HuH-7 (cell line): ENCODE measurements at regions not wholly inside any gene's neighbourhood (a gene's known extent, or its start where the extent isn't known, plus 50 kb on each side); places are given as distances from the start of the nearest gene placed in this dataset.
"Not testable (repeated sequence)": the region's sequence is repeated elsewhere in the genome, so short reads cannot be mapped to it uniquely, and the experiment has no call there.

Experiments used
- DNase-seq: peaks from one replicate; pipeline ENCODE4 v3.0.0; 2011; ENCODE audit warnings: low spot score

DNA sequence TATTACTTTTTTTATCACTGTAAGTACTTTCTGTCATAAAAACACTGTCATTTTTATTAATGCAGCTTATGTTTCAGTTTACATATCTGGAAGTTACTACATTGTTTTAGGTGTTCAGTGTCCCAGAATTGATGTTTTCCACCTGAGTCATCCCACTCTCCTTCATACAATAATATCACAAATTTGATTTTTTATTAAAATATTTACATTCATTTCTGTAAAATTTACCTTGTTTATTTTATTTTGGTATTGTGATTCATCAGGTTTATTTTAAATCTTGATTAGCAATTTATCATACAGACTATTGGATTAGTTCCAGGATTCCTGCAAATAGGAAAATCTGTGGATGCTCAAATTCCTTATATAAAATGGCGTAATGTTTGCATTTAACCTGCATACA is 1662.9 kb downstream of the SUCLG1 start:
- DNase-seq: no peak

DNA sequence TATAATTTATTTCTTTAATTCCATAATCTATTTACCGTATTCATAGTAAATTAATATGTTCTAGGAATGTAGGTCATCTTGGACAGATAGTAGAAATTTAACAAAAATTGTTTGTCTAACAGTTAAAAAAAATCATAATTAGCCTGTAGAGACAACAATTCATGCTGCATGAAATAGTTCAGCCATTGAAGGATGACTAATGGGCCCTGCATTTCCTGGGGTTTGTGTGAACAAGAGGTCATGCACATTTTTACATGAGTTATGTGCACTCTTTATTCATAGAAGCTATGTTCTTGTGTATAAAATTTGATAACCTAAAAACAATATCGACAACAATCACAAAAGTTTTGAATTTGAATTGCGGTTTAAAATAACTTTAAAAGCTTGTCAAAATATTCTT is 1663.6 kb downstream of the SUCLG1 start:
- DNase-seq: no peak

DNA sequence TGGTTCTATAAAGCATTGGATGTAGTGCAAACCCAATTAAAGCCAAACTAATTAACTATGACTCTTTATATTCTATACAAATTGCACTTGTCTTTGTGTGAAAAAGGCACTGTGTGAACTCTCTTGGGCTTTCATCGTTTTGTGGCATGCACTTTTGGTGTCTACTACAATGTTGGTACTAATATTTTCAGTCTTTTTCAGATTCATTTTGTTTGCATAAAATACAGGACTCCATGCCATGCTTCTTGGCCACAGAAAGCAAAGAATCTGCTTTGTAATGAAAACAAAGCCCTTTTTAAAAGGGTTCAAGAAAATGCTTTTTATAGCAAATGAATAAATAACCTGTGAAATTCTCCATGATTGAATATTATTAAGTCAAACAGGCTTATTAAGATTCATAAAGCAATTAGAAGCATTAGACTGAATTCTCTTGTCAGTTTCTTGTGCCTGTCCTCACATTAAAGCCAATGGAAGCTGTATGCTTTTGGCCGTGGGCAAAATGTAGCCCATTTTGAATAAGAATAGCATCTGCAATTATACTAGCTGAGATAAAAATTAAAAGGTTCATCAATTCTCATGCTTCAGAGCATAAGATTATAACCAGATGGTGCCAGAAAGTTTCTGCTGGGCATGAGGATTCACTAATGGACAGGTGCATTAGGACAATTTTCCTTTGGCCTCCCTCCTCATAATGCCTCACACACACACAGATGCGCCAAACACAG is 1665.2 kb downstream of the SUCLG1 start:
- DNase-seq: no peak

DNA sequence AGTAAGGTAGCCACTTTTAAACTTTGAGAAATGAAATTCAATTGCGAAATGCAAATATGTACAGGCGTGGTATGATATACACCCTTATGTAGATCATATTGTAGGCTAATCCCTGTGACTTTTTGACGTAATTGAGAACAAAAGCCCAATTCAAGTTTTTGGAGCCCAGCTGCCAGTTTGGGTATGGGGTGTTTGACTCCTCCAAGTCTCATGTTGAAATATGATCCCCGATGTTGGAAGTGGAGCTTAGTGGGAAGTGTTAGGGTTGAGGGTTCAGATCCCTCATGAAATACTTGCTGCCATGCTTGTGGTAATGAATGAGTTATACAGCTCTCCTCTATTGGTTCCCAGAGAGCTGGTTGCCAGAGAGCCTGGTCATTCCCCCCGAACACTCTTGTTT is 1666.8 kb downstream of the SUCLG1 start:
- DNase-seq: no peak

DNA sequence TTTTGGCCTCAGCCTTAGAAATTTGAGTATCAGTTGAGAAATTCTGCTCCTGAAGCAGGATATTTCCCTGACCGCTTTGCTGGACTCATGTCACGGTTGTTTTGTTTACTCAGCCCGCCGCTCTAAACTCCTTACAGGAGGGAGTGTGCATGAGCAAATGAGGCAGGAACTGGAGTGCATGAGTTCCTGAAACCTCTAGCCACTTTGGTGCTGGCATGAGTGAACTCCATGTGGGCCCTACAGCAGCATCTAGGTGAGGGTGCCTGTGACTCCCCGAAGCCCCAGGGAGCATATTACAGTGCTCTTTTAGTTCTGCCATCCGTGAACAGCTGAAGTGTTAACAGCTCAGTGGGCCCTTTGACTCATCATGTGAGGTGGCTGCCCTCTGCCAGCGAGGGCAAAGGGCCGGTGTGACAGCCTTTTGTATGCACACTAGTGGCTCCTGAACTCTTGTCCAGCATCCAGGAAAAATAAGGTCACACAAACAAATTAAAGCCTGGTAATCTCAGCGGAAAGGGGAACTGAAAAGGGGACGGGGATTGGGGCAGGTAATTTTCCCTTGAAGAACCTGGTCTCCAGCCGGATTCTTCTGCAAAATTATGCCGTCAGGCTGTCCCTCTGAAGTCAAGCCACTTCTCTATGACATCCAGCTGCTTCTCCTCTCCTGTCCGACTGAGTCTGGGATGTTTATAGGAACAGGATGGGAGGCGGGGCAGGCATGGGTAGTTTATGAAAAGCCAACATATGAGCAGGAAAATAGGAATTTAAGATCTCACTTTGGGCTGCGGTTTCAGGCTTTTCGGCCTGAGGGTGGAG is 1668.7 kb downstream of the SUCLG1 start:
- DNase-seq: peak; percentile 10

DNA sequence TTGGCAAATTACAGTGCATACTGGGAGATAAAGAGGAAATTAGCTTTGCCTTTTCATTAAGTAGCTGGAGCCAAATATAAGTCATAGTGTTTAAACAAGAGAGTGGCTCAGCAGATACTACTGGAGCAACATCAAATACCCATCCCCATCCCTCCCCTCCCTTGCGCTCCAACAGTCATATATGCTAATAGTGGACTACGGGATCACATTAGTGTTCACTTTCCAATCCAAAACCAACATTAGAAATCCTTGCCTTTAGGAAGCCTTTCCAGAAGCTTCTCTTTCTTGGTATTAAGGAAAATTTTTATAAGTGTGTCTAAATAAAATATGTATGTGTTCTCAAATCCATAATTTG is 1669.3 kb downstream of the SUCLG1 start:
- DNase-seq: peak; percentile 3

DNA sequence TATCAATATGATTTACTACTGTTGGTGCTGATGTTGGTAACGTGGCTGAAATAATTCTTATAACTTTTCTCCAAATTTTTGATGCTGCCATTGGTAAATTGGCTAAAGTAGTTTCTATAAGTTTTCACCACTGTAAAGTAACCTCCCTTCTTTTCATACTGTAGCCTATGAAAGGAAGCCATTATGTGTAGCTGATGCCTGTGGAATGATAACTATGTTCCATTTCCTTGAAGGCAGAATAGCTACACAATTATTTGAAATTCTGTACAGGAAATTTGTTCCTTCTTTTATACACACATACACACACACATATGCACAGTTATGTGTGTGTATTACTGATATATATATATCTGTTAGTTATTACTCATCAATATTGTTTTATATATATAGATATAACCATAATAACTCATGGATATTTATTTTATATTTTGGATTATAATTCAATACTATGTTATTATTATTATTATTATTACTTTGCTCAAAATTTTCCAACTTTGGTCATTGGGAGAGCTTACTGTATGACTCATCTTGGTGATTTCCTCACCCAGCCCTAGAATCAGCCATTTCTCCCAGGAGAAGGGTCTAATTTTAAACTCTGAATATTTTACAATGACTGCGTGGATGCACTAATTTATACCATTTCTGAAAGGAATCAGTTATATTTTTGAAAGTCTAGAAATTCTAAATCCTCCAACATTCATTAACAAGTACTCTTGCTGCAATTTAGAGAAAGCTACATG is 1677.7 kb downstream of the SUCLG1 start:
- DNase-seq: no peak

DNA sequence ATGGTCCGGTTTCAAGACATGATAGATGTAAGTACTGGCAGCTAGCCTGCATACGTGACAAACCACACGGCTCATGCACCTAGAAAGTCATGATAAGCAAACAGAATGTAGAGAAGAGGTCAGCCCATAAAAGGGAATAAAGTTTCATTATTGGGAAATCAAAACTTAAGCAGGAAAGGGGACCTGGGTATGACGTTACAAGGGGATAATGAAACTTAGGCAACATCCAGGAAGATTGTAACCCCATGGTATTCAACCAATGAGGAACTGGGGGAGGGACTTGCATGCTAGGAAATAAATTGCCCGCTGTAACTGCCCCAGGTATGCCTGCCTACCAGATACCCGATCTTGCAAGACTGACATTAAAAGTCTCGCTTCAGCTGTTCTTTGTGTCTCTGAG is 1679.0 kb downstream of the SUCLG1 start:
- no peak for DNase-seq

DNA sequence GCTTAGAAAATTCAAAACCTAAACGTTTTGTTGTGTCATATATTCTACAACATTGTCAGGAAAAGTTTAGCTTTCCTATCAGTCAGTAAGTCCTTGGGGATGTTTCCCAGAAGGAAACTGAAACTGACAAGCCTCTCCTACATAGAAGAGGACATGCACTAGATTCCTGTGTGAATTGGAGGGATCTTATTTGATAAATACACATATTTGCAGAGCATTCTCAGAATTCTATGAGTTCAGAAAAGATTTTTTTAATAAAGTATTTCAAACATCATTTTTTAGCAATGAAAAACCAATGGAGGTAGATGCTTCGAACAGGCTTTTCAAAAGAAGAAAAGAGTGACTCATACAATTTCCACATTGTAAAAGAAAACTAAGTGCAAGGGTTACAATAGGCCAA is 1706.7 kb downstream of the SUCLG1 start:
- DNase-seq: no peak

DNA sequence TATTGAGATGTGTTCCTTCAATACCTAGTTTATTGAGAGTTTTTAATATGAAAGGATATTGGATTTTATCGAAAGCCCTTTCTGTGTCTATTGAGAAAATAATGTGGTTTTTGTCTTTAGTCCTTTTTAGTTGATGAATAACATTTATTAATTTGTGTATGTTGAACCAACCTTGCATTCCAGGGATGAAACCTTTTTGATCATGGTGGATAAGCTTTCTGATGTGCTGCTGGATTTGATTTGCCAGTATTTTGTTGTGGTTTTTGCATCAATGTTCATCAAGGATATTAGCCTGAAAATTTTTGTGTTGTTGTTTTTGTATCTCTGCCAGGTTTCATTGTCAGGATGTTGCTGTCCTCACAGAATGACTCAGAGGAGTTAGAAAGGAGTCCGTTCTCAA is 1710.4 kb downstream of the SUCLG1 start:
- no peak for DNase-seq

DNA sequence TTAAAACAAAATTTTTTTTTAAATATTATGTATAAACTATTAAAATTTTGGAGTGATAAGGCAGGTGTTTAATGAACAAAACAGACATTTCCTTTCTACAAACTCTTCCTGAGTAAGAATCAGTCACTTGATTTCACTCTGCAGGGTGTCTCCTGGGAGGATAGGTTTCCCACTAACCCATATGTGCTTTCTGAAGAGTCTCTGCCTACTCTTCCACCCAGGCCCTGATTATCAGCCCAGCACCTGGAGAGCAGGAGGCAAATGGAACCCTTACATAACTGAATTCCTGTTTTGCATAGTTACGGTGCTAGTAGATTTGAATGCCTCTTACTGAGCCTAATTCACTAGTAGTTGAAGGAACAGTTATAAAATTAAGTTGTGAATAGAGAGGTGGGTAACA is 1718.6 kb downstream of the SUCLG1 start:
- DNase-seq: no peak

DNA sequence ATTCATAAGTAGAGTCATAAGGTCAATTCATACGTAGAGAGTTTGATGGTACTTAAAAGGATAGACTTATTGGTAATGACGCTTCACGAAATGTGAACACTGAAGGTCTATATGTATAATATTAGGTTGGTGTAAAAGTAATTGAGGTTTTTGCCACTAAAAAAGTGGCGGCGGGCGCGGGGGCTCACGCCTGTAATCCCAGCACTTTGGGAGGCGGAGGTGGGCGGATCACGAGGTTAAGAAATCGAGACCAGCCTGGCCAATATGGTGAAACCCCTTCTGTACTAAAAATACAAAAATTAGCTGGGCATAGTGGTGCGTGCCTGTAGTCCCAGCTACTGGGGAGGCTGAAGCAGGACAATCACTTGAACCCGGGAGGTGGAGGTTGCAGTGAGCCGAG is 1721.1 kb downstream of the SUCLG1 start:
- not testable (repeated sequence) for DNase-seq

DNA sequence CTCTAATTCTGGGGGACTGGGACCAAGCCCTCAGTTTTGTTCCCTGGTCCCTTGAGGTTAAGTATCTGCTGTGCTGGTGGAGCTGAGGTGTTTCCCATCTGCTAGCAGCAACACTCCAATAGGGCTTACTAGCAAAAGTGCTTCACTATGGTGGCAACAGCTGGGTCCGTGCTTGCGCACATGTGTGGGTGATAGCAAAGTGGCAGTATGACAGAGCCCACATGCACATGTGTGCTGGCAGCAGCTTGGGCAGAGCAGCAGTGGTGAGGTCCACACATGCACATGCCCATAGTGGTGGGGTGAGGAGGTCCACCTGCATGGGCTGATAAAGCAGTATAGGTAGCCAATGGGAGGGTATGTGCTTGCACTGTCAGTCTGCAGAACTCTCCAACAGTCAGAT is 1723.7 kb downstream of the SUCLG1 start:
- no peak for DNase-seq

DNA sequence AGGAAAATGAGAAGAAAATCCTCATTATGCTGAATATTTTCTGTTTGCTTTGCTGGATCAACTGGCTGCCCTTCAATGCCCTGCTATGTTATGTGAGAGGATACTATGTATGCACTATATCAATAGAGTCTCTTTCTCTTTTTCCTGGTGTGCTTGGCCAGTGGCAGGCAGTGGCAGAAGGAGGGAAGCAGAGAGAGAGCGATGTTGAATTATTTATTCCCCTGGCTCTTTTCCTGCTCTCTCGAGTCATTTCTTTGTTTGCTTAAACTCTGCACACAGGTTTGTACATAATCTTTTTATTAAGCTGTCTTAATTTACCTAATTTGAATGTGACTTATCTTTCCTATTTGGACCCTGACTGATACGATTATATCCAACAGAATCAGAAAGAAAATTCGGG is 1727.3 kb downstream of the SUCLG1 start:
- no peak for DNase-seq

DNA sequence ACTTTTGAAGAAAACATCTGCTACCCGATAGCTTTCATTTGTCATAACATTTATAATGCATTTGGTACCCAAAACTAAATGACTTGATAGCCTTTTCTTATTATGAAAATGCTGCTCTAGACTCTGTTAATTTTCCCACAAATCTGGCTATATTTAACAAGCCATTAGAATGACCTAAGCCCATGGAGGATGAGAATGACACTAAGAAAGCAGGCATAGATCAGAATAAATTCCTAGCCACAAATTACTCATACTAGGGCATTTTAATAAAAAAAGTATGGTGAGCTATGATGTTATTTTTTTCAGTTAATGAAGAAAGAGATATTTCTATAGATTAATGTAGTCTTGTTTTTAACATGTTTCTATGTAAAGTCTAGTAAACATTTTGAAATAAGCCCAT is 1728.3 kb downstream of the SUCLG1 start:
- no peak for DNase-seq

DNA sequence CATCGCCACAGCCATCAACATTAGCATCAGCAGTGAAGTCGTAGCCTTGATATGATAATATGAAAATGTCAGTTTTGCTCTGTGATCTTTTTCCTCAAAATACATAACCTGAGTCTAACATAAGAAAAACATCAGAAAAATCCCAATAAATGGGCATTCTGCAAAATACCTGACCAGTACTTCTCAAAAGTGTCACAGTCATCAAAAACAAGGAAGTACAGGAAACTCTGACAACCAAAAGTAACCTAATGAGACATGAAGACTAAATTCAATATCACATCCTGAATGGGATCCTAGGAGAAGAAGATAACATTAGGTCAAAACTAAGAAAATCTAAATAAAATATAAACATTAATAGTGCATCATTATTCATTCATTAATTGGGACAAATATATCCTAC is 1731.0 kb downstream of the SUCLG1 start:
- DNase-seq: no peak

DNA sequence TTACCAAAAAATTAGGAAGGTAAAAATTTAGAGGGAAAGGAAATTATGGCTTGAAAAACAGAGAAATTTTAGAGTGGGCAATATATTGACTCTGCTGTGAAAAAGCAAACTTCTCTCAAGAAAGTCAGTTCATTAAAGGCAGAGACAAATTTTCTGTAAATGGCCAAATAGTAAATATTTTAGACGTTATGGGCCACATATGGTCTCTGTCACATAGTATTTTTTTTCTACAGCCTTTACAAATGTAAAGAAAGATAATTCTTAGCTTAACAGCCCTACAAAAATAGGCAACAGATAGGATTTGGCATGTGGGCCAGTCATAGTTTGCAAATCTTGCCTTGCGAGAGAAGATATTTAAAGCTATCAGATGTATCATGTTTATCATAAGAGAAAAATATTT is 1750.4 kb downstream of the SUCLG1 start:
- DNase-seq: no peak

DNA sequence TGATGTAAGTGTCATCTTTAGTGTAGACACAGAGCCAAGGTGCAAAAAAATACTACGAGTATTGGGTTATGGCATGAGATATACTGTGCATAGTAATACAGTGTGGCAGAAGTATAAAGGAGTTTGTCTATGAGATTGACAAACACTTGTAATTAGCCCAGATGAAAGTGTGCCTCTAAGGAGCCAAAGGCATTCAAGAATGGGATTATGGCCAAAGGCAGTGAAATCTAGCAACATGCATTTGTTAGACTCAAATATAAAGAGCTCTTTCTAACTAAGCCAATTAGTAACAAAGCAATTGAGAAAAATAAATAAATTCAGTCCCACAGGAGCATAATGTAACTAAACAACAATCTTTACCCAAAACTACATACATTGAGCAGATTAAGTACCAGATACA is 1761.8 kb downstream of the SUCLG1 start:
- no peak for DNase-seq

DNA sequence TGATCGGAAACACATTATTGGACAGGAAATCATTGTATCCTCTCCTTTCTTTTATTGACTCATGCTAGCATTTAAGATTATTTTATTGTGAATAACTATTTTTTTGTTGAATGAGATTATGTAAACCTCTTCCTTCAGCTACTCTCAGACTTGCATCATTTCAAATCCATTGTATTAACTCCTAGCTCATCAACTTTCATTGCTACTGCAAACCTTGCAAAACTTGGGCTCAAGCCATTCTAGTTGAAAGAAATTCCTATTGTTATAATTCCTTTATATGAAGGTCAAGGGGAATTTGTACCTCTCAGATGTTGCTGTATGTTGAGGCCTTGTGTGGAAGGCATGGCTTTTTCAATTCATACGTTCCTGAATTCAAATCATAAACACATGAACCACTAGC is 1764.6 kb downstream of the SUCLG1 start:
- no peak for DNase-seq

DNA sequence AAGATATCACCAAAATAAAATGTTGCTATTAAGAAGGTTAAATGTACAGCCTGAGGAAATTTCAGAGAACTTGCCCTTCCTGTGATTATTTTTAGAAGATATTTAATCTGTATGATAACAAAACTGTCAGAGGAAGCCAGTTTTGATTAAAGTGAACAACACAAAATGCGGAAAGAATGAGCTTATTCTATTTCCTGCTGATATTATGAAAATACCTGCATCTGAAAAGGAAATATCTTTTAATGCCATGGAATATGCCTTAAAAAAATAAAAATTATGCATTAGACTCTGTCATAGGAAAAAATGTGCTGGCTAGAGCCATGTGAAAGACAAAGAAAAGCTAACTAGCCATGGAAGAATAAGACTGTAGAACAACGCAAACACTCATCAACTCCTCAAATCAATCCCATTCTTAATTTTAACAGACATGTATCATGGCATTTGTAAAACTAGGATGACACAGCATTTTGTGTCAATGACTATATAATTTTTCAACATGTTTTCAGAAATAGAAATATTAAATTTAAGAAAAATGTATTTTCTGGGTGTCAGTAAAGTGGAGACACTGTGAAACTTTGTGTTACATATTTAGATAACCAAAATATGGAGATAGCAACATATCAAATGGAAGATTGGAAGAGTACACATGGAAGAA is 1768.2 kb downstream of the SUCLG1 start:
- no peak for DNase-seq

DNA sequence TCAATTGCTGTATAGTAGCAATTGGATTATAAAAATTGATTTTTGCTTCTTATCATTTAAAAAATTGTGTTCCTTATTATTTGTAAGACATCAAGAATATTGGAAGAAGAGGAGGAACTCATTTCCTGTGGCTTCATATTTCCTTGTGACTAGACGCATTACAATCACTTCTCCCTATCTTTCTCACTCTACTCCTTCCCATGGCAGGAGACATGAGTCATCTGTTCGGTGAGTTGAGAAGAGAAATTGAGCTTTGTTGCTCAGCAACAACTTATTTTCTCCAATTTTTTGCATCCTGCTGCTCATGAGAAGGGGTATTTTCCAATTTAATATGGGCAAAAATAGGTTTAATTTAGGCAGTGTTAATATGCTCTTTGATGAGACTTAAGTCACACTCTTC is 1783.9 kb downstream of the SUCLG1 start:
- DNase-seq: no peak

DNA sequence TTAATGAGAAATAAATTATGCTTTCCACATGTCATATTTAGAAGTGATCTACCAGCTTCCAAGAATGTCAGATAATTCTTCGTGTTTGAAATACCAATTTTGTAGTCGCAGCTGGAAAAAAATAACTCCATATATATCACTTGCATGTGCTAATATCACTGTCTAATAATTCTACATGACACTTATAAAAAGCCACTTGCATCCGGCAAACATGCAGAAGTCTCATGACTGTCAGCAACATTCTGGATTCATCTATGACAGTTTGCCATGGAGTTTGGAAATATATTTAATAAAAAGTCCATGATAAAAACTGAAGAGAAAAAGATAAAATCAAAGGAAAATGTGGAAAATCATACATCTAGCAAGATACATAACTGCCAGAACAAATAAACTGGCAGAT is 1784.4 kb downstream of the SUCLG1 start:
- no peak for DNase-seq

DNA sequence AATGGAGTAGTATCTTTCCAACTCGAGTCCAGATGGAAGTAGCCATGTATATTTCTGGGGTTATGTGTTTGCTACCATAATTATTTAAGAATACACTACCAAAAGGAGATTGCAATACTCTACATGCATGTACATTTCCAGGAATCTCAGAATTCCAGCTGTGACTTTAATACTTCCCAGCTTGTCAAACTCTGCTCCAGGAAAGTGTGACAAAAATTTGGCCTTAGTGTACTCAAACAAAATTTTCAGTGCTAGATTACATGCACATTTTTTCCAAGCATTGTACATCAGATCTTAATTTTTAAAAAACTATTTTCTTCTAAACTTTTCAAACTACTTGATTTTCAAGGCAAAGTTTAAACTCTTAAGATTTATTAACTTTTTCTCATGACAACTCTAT is 1791.6 kb downstream of the SUCLG1 start:
- no peak for DNase-seq
